ENCODE measurements at regions not wholly inside any gene's neighbourhood (a gene's known extent, or its start where the extent isn't known, plus 50 kb on each side); places are given as distances from the start of the nearest gene placed in this dataset.
"Not testable (repeated sequence)": the region's sequence is repeated elsewhere in the genome, so short reads cannot be mapped to it uniquely, and the experiment has no call there.

DNA sequence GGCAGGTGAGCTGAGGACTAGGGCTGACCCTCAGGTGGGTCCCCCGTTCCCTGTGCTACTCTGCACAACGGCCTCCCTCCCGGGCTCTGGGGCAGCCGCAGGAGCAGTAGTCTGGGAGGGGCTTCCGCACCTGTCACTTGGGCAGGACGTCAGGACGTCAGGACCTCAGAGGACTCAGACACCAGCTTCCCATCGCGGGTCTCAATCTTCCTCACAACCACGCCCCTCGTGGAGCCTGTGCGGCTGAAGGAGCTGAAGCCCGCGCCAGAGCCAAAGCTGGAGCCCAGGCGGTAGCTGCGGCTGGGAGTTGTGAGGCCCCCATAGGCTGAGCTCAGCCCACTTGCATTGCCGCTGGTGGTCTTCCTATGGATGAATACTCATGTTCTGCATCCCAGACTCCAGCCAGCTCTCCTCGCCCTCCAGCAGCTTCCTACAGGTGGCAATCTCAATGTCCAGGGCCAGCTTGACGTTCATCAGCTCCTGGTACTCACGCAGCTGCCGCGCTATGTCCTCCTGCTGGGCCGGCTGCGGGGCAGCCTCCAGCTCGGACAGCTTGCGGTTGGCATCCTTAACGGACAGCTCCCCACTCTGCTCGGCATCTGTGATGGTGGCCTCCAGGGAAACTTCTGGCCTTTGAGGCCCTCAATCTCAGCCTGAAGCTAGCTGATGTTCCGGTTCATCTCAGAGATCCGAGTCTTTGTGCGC, 381.4 kb upstream of the RGMB start:
- Histone ChIP-seq H3K36me3 (ENCODE audit: insufficient read depth, low read length) (no peaks in the 10 kb centered on the region), H2AFZ (ENCODE audit: low read depth, low read length) (no peak overlapping the region), H3K9me2 (ENCODE audit: insufficient read depth, low read length) (no peaks in the 10 kb centered on the region), H3K27ac (ENCODE audit: low read length) (no peak overlapping the region), H3K27me3 (ENCODE audit: insufficient read depth, low read depth, low read length) (no peaks in the 10 kb centered on the region), H3K4me2 (ENCODE audit: low read length) (no peak overlapping the region), H3F3A (ENCODE audit: insufficient read depth, low read length, poor library complexity, severe bottlenecking) (no peaks in the 10 kb centered on the region), H4K20me1 (ENCODE audit: insufficient read depth) (no peaks in the 10 kb centered on the region), H3K4me3 (ENCODE audit: low read length) (no peak overlapping the region), H3K9me3 (ENCODE audit: low read length) (no peaks in the 10 kb centered on the region), H3K9ac (ENCODE audit: low read length) (no peak overlapping the region), H3K79me2 (replicated peaks; ENCODE audit: insufficient read depth, low read length) (no peaks in the 10 kb centered on the region)
- no peak for TF ChIP-seq SMC3 (conservative IDR thresholded peaks at IDR 0.05; ENCODE audit: poor library complexity)
- no peak for TF ChIP-seq MXI1 (conservative IDR thresholded peaks at IDR 0.05; ENCODE audit: poor library complexity, severe bottlenecking)
- no peak for TF ChIP-seq TAF1 (IDR thresholded peaks at IDR 0.05; ENCODE audit: low read depth)
- TF ChIP-seq, protein P1, sequence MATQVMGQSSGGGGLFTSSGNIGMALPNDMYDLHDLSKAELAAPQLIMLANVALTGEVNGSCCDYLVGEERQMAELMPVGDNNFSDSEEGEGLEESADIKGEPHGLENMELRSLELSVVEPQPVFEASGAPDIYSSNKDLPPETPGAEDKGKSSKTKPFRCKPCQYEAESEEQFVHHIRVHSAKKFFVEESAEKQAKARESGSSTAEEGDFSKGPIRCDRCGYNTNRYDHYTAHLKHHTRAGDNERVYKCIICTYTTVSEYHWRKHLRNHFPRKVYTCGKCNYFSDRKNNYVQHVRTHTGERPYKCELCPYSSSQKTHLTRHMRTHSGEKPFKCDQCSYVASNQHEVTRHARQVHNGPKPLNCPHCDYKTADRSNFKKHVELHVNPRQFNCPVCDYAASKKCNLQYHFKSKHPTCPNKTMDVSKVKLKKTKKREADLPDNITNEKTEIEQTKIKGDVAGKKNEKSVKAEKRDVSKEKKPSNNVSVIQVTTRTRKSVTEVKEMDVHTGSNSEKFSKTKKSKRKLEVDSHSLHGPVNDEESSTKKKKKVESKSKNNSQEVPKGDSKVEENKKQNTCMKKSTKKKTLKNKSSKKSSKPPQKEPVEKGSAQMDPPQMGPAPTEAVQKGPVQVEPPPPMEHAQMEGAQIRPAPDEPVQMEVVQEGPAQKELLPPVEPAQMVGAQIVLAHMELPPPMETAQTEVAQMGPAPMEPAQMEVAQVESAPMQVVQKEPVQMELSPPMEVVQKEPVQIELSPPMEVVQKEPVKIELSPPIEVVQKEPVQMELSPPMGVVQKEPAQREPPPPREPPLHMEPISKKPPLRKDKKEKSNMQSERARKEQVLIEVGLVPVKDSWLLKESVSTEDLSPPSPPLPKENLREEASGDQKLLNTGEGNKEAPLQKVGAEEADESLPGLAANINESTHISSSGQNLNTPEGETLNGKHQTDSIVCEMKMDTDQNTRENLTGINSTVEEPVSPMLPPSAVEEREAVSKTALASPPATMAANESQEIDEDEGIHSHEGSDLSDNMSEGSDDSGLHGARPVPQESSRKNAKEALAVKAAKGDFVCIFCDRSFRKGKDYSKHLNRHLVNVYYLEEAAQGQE (IDR thresholded peaks at IDR 0.05; ENCODE audit: borderline replicate concordance) = no peak
- TF ChIP-seq, protein P2, sequence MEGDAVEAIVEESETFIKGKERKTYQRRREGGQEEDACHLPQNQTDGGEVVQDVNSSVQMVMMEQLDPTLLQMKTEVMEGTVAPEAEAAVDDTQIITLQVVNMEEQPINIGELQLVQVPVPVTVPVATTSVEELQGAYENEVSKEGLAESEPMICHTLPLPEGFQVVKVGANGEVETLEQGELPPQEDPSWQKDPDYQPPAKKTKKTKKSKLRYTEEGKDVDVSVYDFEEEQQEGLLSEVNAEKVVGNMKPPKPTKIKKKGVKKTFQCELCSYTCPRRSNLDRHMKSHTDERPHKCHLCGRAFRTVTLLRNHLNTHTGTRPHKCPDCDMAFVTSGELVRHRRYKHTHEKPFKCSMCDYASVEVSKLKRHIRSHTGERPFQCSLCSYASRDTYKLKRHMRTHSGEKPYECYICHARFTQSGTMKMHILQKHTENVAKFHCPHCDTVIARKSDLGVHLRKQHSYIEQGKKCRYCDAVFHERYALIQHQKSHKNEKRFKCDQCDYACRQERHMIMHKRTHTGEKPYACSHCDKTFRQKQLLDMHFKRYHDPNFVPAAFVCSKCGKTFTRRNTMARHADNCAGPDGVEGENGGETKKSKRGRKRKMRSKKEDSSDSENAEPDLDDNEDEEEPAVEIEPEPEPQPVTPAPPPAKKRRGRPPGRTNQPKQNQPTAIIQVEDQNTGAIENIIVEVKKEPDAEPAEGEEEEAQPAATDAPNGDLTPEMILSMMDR (IDR thresholded peaks at IDR 0.05; ENCODE audit: poor library complexity, severe bottlenecking) = no peak

DNA sequence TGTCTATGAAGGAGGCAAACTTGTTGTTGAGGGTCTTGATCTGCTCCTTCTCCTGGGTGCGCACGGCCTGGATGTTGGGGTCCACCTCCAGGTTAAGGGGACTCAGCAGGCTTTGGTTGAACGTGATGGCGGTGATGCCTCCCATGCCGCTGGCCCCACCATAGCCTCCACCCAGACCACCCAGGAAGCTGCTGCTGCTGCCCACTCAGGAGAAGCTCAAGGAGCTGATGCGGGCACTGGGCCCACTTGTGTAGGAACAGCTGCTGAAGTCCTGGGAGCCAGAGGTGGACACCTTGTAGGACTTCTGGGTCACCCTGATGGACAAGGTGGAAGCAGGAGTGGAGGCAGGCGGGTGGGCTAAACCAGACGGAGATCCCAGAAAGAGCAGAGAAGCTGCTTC, 380.3 kb upstream of the RGMB start:
- not testable (repeated sequence) for H3K36me3 ChIP-seq (ENCODE audit: insufficient read depth, low read length); H3K79me2 ChIP-seq (replicated peaks; ENCODE audit: insufficient read depth, low read length); H3K9me2 ChIP-seq (ENCODE audit: insufficient read depth, low read length); H3K9ac ChIP-seq (ENCODE audit: low read length); H3K27ac ChIP-seq (ENCODE audit: low read length); H3K4me3 ChIP-seq (ENCODE audit: low read length); H3F3A ChIP-seq (ENCODE audit: insufficient read depth, low read length, poor library complexity, severe bottlenecking); H3K4me2 ChIP-seq (ENCODE audit: low read length); H3K27me3 ChIP-seq (ENCODE audit: insufficient read depth, low read depth, low read length); H4K20me1 ChIP-seq (ENCODE audit: insufficient read depth); H3K9me3 ChIP-seq (ENCODE audit: low read length); H2AFZ ChIP-seq (ENCODE audit: low read depth, low read length)

DNA sequence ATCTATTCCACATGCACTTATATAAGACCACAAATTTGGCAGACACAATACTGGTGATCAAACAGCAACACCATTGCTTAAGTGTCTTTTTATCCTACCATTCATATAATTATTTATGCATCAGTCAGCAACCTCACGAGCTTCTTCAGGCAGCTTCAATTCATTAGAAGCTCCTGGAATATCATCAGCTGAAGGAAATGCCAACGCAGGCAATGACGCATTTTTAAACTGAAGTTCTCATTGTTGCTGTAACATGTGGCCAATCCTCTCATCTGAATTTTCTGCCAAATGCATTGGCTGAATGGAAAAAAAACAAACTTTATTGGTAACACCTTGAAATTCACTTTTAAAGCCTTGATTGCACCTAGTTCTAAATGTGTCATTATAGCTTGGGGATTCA, 376.4 kb upstream of the RGMB start:
- Histone ChIP-seq H4K20me1 (ENCODE audit: insufficient read depth) (no peaks in the 10 kb centered on the region), H3K9ac (ENCODE audit: low read length) (no peak overlapping the region), H2AFZ (ENCODE audit: low read depth, low read length) (no peak overlapping the region), H3F3A (ENCODE audit: insufficient read depth, low read length, poor library complexity, severe bottlenecking) (no peaks in the 10 kb centered on the region), H3K4me2 (ENCODE audit: low read length) (no peak overlapping the region), H3K36me3 (ENCODE audit: insufficient read depth, low read length) (no peaks in the 10 kb centered on the region), H3K79me2 (replicated peaks; ENCODE audit: insufficient read depth, low read length) (no peaks in the 10 kb centered on the region), H3K27ac (ENCODE audit: low read length) (no peak overlapping the region), H3K4me3 (ENCODE audit: low read length) (no peak overlapping the region), H3K9me2 (ENCODE audit: insufficient read depth, low read length) (no peaks in the 10 kb centered on the region), H3K27me3 (ENCODE audit: insufficient read depth, low read depth, low read length) (no peaks in the 10 kb centered on the region), H3K9me3 (ENCODE audit: low read length) (no peaks in the 10 kb centered on the region)
- TF ChIP-seq RAD21 (conservative IDR thresholded peaks at IDR 0.05) = no peak
- TF ChIP-seq EZH2 (IDR thresholded peaks at IDR 0.05; ENCODE audit: borderline replicate concordance, insufficient read depth, low read length, poor library complexity, severe bottlenecking) = no peak
- TF ChIP-seq SMC3 (conservative IDR thresholded peaks at IDR 0.05; ENCODE audit: poor library complexity) = no peak
- TF ChIP-seq POLR2AphosphoS5 (IDR thresholded peaks at IDR 0.05) = no peak
- TF ChIP-seq, protein P2 (IDR thresholded peaks at IDR 0.05; ENCODE audit: poor library complexity, severe bottlenecking) = no peak
- TF ChIP-seq EP300 (conservative IDR thresholded peaks at IDR 0.05; ENCODE audit: poor library complexity, severe bottlenecking) = no peak
- no peak for TF ChIP-seq TAF1 (IDR thresholded peaks at IDR 0.05; ENCODE audit: low read depth)
- no peak for TF ChIP-seq MXI1 (conservative IDR thresholded peaks at IDR 0.05; ENCODE audit: poor library complexity, severe bottlenecking)
- TF ChIP-seq, protein P1 (IDR thresholded peaks at IDR 0.05; ENCODE audit: borderline replicate concordance) = no peak
